HepG2 (cell line): ENCODE measurements at regions not wholly inside any gene's neighbourhood (a gene's known extent, or its start where the extent isn't known, plus 50 kb on each side); places are given as distances from the start of the nearest gene placed in this dataset.

Source experiments
- ATAC-seq: fragments of 200-7000 bp; cut with Tn5 transposase; 3 replicates; pipeline ENCODE4 v1.9.1; 2020; ENCODE audit warnings: mild to moderate bottlenecking, moderate library complexity
- BruUV-seq: library from RNA; stranded (reverse); fragments of 400-500 nt; replicated peaks from 2 replicates; lab custom pipeline; 2021; lab: Mats Ljungman, UMichigan
- CTCF ChIA-PET: fragments of 300-600 bp; formaldehyde crosslinking; extraction: SDS; loops from one replicate; lab custom pipeline; 2021; ENCODE audit warnings: low total read pairs, inconsistent platforms, low intra/inter-chr PET ratio; lab: Yijun Ruan, JAX
- POLR2A ChIA-PET: fragments of 350-600 bp; sonication (Branson Sonifier 250); formaldehyde crosslinking; loops from one replicate; lab custom pipeline; 2020; ENCODE audit warnings: antibody characterized with exemption, inconsistent platforms; lab: Yijun Ruan, JAX
- DNase-seq: peaks from one replicate; pipeline ENCODE4 v3.0.0-alpha.2; 2015; ENCODE audit warnings: low spot score
- FAIRE-seq: peaks from 3 replicates; lab custom pipeline; 2011; peaks lifted over from hg19 to GRCh38; lab: Jason Lieb, UNC
- H2AFZ ChIP-seq: one replicate; pipeline ENCODE4 v1.6.1; 2011; ENCODE audit warnings: low read length, inconsistent platforms
- H3K27ac ChIP-seq: fragments of 300-600 bp; 3 replicates; pipeline ENCODE4 v1.8.0; 2011; ENCODE audit warnings: mixed run types, mild to moderate bottlenecking, mixed read lengths, low read length, inconsistent platforms; ENCODE audit not compliant: insufficient read depth; ENCODE audit errors: extremely low read length
- H3K27me3 ChIP-seq, 2 experiments: fragments of 200-600 bp in 1 of 2; 2 replicates in 1 of 2; 3 replicates in 1 of 2; pipeline versions ENCODE4 v1.6.0 to v1.8.0; 2011; ENCODE audit warnings: low read length in 2 of 2, mild to moderate bottlenecking in 2 of 2, moderate library complexity in 2 of 2, inconsistent platforms in 1 of 2; ENCODE audit not compliant: insufficient read depth in 2 of 2, control insufficient read depth in 1 of 2
- H3K36me3 ChIP-seq, 2 experiments: fragments of 200-600 bp in 1 of 2; replicated peaks in 1 of 2; 2 replicates in 1 of 2; 3 replicates in 1 of 2; pipeline versions ENCODE4 v1.5.1 to v1.8.0; 2011; ENCODE audit warnings: low read length in 2 of 2, inconsistent platforms in 1 of 2; ENCODE audit not compliant: insufficient read depth in 2 of 2, control insufficient read depth in 1 of 2
- H3K4me1 ChIP-seq: 2 replicates; pipeline ENCODE4 v1.5.1; 2012; ENCODE audit warnings: low read length, inconsistent platforms; ENCODE audit not compliant: insufficient read depth
- H3K4me2 ChIP-seq: 2 replicates; pipeline ENCODE4 v1.6.0; 2011; ENCODE audit warnings: low read depth, low read length, inconsistent platforms
- H3K4me3 ChIP-seq, 3 experiments: fragments of 200-600 bp in 1 of 3; sonication (generic), shearing (Covaris generic) in 1 of 3; replicated peaks in 1 of 3; 2 replicates each; pipeline ENCODE4 v1.5.1; 2011 to 2016; ENCODE audit warnings: low read length in 3 of 3, inconsistent platforms in 2 of 3, low read depth in 2 of 3, mild to moderate bottlenecking in 2 of 3, control low read depth in 1 of 3, mixed read lengths in 1 of 3; ENCODE audit not compliant: insufficient read depth in 1 of 3
- H3K79me2 ChIP-seq: one replicate; pipeline ENCODE4 v1.6.1; 2011; ENCODE audit warnings: low read length, inconsistent platforms; ENCODE audit not compliant: insufficient read depth
- H3K9ac ChIP-seq: 2 replicates; pipeline ENCODE4 v1.6.0; 2011; ENCODE audit warnings: mild to moderate bottlenecking, low read depth, low read length, inconsistent platforms; ENCODE audit not compliant: insufficient read depth
- H3K9me3 ChIP-seq: 2 replicates; pipeline ENCODE4 v1.5.1; 2012; ENCODE audit warnings: mild to moderate bottlenecking, low read length
- H4K20me1 ChIP-seq: 2 replicates; pipeline ENCODE4 v1.6.0; 2011; ENCODE audit warnings: inconsistent platforms, mild to moderate bottlenecking, low read length, moderate library complexity; ENCODE audit not compliant: insufficient read depth
- CCAR2 ChIP-seq: fragments of 200-400 bp; formaldehyde crosslinking; optimal IDR thresholded peaks from 2 replicates; pipeline ENCODE3; 2018; ENCODE audit warnings: low read depth, mild to moderate bottlenecking, low read length, moderate library complexity
- HNRNPH1 ChIP-seq: fragments of 200-400 bp; formaldehyde crosslinking; optimal IDR thresholded peaks from 2 replicates; pipeline ENCODE3; 2017; ENCODE audit warnings: mild to moderate bottlenecking, low read depth, low read length
- NCOR1 ChIP-seq: fragments of 200-600 bp; sonication (generic); IDR thresholded peaks from 2 replicates; pipeline ENCODE4 v1.7.0; 2017; ENCODE audit warnings: antibody characterized with exemption, low read length, borderline replicate concordance
- PHF20 ChIP-seq: sonication (generic); formaldehyde crosslinking; IDR thresholded peaks from 2 replicates; pipeline ENCODE4 v1.5.0; 2020; ENCODE audit warnings: mild to moderate bottlenecking, missing genetic modification reagents
- RAD21 ChIP-seq: fragments of 450-650 bp; formaldehyde crosslinking; IDR thresholded peaks from 2 replicates; pipeline ENCODE4 v1.5.0; 2020; ENCODE audit warnings: mild to moderate bottlenecking
- SOX6 ChIP-seq, 2 experiments: fragments of 450-650 bp in 1 of 2; sonication (generic) in 1 of 2; formaldehyde crosslinking in 1 of 2; IDR thresholded peaks; 2 replicates each; pipeline versions ENCODE4 v1.4.0 to v1.6.1; 2017 to 2020; ENCODE audit warnings: antibody characterized with exemption in 1 of 2, mild to moderate bottlenecking in 1 of 2, missing genetic modification reagents in 1 of 2
- SP5 ChIP-seq: IDR thresholded peaks from 2 replicates; pipeline ENCODE4 v1.6.1; 2016; ENCODE audit warnings: low read depth, borderline replicate concordance
- ZNF329 ChIP-seq: sonication (generic); formaldehyde crosslinking; IDR thresholded peaks from 2 replicates; pipeline ENCODE4 v1.9.0; 2021; ENCODE audit warnings: low read depth, mild to moderate bottlenecking, missing genetic modification reagents
- ZNF562 ChIP-seq: sonication (generic); formaldehyde crosslinking; IDR thresholded peaks from 2 replicates; pipeline ENCODE4 v1.8.0; 2022; ENCODE audit warnings: missing genetic modification reagents, borderline replicate concordance
- ZNF644 ChIP-seq: IDR thresholded peaks from 2 replicates; pipeline ENCODE4 v1.6.1; 2016; ENCODE audit warnings: low read depth
- ZNF737 ChIP-seq: sonication (generic); formaldehyde crosslinking; IDR thresholded peaks from 2 replicates; pipeline ENCODE4 v1.5.0; 2020; ENCODE audit warnings: missing genetic modification reagents, mild to moderate bottlenecking, borderline replicate concordance
- WGBS: methylation state at CpG from one replicate; pipeline ENCODE4 v1.1.6; 2017; ENCODE audit warnings: low lambda C conversion rate; 5-methylcytosine and 5-hydroxymethylcytosine counted together
- in situ Hi-C: cut with HindIII; loops from 2 replicates; pipeline ENCODE4 v1.10.0; 2017; ENCODE audit warnings: low pct_unique_long_range_greater_than_20kb; ENCODE audit not compliant: extremely low pct_ligation_motif_present
- intact Hi-C: fragments of 100-400 bp; cut with micrococcal nuclease; formaldehyde crosslinking; loops from one replicate; pipeline ENCODE4 v1.10.0; 2022; ENCODE audit not compliant: unreplicated experiment
- TF ChIP-seq, protein P1 (sequence below): sonication (generic); formaldehyde crosslinking; IDR thresholded peaks from 2 replicates; pipeline ENCODE4 v1.9.0; 2022; ENCODE audit warnings: missing genetic modification reagents, mild to moderate bottlenecking, borderline replicate concordance
- TF ChIP-seq, protein P2 (sequence below): sonication (generic); formaldehyde crosslinking; IDR thresholded peaks from 2 replicates; pipeline ENCODE4 v1.8.0; 2022; ENCODE audit warnings: missing genetic modification reagents, mild to moderate bottlenecking, borderline replicate concordance
- TF ChIP-seq, protein P3 (sequence below): sonication (generic); formaldehyde crosslinking; IDR thresholded peaks from 2 replicates; pipeline ENCODE4 v1.5.0; 2020; ENCODE audit warnings: mild to moderate bottlenecking, low read depth, missing genetic modification reagents, borderline replicate concordance
- TF ChIP-seq, protein P4 (sequence below): sonication (generic); formaldehyde crosslinking; IDR thresholded peaks from 2 replicates; pipeline ENCODE4 v1.5.0; 2020; ENCODE audit warnings: mild to moderate bottlenecking, missing genetic modification reagents

DNA sequence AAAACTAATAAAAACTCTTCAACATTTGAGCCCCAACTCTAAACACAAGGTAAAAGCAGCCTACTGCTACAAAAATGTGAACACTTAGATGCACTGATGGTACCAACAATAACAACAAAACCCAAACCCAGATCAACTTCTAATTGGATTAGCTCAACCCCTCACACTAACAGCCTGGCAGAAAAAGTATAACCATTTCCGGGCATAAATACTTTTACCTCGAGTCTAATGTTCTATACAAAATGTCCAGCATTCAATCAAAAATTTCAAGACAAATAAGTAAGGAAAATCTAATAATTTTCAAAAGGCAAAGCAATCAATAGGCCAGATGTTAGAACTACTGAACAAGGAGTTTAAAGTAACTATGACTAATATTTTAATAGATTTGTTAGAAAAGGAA is 303.3 kb downstream of the ARRDC4 start (continued):
- TF ChIP-seq, protein P1, sequence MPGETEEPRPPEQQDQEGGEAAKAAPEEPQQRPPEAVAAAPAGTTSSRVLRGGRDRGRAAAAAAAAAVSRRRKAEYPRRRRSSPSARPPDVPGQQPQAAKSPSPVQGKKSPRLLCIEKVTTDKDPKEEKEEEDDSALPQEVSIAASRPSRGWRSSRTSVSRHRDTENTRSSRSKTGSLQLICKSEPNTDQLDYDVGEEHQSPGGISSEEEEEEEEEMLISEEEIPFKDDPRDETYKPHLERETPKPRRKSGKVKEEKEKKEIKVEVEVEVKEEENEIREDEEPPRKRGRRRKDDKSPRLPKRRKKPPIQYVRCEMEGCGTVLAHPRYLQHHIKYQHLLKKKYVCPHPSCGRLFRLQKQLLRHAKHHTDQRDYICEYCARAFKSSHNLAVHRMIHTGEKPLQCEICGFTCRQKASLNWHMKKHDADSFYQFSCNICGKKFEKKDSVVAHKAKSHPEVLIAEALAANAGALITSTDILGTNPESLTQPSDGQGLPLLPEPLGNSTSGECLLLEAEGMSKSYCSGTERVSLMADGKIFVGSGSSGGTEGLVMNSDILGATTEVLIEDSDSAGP (CRISPR knock-in tag) = no peak
- TF ChIP-seq RAD21 (CRISPR knock-in tag) = no peak
- TF ChIP-seq PHF20 (CRISPR knock-in tag) = no peak
- TF ChIP-seq HNRNPH1 = no peak

DNA sequence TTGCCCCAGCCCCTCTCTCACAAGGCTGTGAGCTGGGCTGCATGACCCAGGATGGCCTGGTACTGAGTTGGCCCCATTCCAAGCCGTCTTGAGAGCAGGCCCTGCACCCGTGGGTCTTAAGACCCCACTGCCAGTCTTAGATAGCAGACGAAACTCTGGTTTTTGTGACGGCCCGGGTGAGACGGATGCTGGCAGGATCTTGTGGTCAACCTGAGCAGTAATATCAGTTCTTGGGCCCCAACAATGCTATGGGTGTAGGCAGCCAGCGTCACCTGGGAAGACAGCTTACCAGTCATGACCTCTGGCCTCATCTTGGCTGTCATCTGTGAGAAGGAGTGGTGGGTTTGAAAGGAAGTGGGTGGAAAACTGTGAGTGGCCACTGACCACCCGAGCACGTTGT is 305.8 kb downstream of the ARRDC4 start:
- in situ Hi-C loops = no loop called here
- H3K4me2 ChIP-seq = no peak overlapping the region
- CTCF ChIA-PET = no interaction called here
- no peaks in the 10 kb centered on the region for H4K20me1 ChIP-seq
- no peak overlapping the region for H3K9ac ChIP-seq
- no peak overlapping the region for H2AFZ ChIP-seq
- H3K4me3 ChIP-seq = no peak overlapping the region
- intact Hi-C loops = no loop called here
- POLR2A ChIA-PET = no interaction called here
- DNase-seq (no peak), FAIRE-seq (no peak), ATAC-seq (no peak)
- TF ChIP-seq ZNF562 (CRISPR knock-in tag) = no peak
- TF ChIP-seq, protein P2, sequence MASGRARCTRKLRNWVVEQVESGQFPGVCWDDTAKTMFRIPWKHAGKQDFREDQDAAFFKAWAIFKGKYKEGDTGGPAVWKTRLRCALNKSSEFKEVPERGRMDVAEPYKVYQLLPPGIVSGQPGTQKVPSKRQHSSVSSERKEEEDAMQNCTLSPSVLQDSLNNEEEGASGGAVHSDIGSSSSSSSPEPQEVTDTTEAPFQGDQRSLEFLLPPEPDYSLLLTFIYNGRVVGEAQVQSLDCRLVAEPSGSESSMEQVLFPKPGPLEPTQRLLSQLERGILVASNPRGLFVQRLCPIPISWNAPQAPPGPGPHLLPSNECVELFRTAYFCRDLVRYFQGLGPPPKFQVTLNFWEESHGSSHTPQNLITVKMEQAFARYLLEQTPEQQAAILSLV (CRISPR knock-in tag) = no peak
- no peak for TF ChIP-seq NCOR1
- TF ChIP-seq ZNF737 = no peak
- TF ChIP-seq ZNF329 (CRISPR knock-in tag) = no peak
- no peak for TF ChIP-seq ZNF644 (CRISPR knock-in tag)
- no peak for TF ChIP-seq CCAR2
- TF ChIP-seq, protein P3, sequence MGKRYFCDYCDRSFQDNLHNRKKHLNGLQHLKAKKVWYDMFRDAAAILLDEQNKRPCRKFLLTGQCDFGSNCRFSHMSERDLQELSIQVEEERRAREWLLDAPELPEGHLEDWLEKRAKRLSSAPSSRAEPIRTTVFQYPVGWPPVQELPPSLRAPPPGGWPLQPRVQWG = no peak
- no peak for TF ChIP-seq SOX6 (IDR thresholded peaks at IDR 0.05)
- TF ChIP-seq SOX6 (CRISPR knock-in tag; IDR thresholded peaks at IDR 0.05) = no peak
- TF ChIP-seq, protein P4, sequence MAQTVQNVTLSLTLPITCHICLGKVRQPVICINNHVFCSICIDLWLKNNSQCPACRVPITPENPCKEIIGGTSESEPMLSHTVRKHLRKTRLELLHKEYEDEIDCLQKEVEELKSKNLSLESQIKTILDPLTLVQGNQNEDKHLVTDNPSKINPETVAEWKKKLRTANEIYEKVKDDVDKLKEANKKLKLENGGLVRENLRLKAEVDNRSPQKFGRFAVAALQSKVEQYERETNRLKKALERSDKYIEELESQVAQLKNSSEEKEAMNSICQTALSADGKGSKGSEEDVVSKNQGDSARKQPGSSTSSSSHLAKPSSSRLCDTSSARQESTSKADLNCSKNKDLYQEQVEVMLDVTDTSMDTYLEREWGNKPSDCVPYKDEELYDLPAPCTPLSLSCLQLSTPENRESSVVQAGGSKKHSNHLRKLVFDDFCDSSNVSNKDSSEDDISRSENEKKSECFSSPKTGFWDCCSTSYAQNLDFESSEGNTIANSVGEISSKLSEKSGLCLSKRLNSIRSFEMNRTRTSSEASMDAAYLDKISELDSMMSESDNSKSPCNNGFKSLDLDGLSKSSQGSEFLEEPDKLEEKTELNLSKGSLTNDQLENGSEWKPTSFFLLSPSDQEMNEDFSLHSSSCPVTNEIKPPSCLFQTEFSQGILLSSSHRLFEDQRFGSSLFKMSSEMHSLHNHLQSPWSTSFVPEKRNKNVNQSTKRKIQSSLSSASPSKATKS = no peak
- no peak for TF ChIP-seq SP5 (CRISPR knock-in tag)
- no peak overlapping the region for H3K27ac ChIP-seq
- H3K4me1 ChIP-seq = no peaks in the 10 kb centered on the region
- WGBS = 17% methylated on average over 6 of the region's 9 CpGs
- no peaks in the 10 kb centered on the region for H3K9me3 ChIP-seq
- H3K36me3 ChIP-seq = no peaks in the 10 kb centered on the region
- H3K79me2 ChIP-seq = no peaks in the 10 kb centered on the region
- H3K27me3 ChIP-seq = peaks cover 0 to 6% of the 10 kb centered on the region in 2 experiments; a peak in 2 of 5 replicates
- no TSS peak for BruUV-seq
